BLaER1 treated with 17β-estradiol and CSF1 and Interleukin-3, amounts not matched to agents 10 nM and 100 nM (cell line): ENCODE measurements at regions not wholly inside any gene's neighbourhood (a gene's known extent, or its start where the extent isn't known, plus 50 kb on each side); places are given as distances from the start of the nearest gene placed in this dataset.

Source experiments
- H3K27ac ChIP-seq, 11 experiments: shearing (Covaris generic); formaldehyde crosslinking; 2 replicates each; pipeline ENCODE4 v1.8.1; 2022
- H3K27me3 ChIP-seq, 11 experiments: shearing (Covaris generic); formaldehyde crosslinking; 2 replicates each; pipeline ENCODE4 v1.8.1; 2022
- H3K36me3 ChIP-seq, 11 experiments: shearing (Covaris generic); formaldehyde crosslinking; 2 replicates each; pipeline ENCODE4 v1.8.1; 2022
- H3K4me1 ChIP-seq, 10 experiments: shearing (Covaris generic); formaldehyde crosslinking; 2 replicates each; pipeline ENCODE4 v1.8.1; 2022
- H3K4me2 ChIP-seq, 11 experiments: shearing (Covaris generic); formaldehyde crosslinking; 2 replicates each; pipeline ENCODE4 v1.8.1; 2022
- H3K4me3 ChIP-seq, 10 experiments: shearing (Covaris generic); formaldehyde crosslinking; 2 replicates each; pipeline ENCODE4 v1.8.1; 2022
- H3K9ac ChIP-seq, 11 experiments: shearing (Covaris generic); formaldehyde crosslinking; 2 replicates each; pipeline ENCODE4 v1.8.1; 2022
- H3K9me3 ChIP-seq, 11 experiments: shearing (Covaris generic); formaldehyde crosslinking; replicated peaks in 1 of 11; 2 replicates each; pipeline ENCODE4 v1.8.1; 2022
- H4K20me1 ChIP-seq, 11 experiments: shearing (Covaris generic); formaldehyde crosslinking; 2 replicates each; pipeline ENCODE4 v1.8.1; 2022
- Cebpa-rat ChIP-seq, 11 experiments: shearing (Covaris generic); IDR thresholded peaks; 2 replicates each; pipeline ENCODE4 v1.8.1; 2022

- Histone ChIP-seq H3K27me3 (peaks cover 0 to 17% (median 6%) of the 10 kb centered on the region in 11 experiments; a peak in 14 of 22 replicates), H3K27ac (no peak overlapping the region), H3K4me2 (peak overlapping the region in 6 of 11 experiments; percentile 36 to 76 (median 44); a peak in 10 of 22 replicates), H4K20me1 (peaks cover 0 to 10% (median 0%) of the 10 kb centered on the region in 11 experiments; a peak in 1 of 22 replicates), H3K9me3 (peaks cover 1 to 8% (median 4%) of the 10 kb centered on the region in 11 experiments; a peak in 19 of 22 replicates), H3K9ac (peak overlapping the region in 1 of 11 experiments; percentile 18; a peak in 1 of 22 replicates), H3K4me1 (peaks cover 13 to 49% (median 36%) of the 10 kb centered on the region in 10 experiments), H3K4me3 (no peak overlapping the region), H3K36me3 (no peaks in the 10 kb centered on the region)
- no peak for TF ChIP-seq Cebpa-rat (IDR thresholded peaks at IDR 0.05)
Observed at GRCh38 chr7:1329966-1330800, 97.5 kb downstream of the UNCX start.

- Histone ChIP-seq H4K20me1 (peaks cover 0 to 4% (median 0%) of the 10 kb centered on the region in 11 experiments; a peak in 1 of 22 replicates), H3K9ac (no peak overlapping the region; a peak in 1 of 22 replicates), H3K27me3 (peaks cover 0 to 15% (median 0%) of the 10 kb centered on the region in 11 experiments; a peak in 2 of 22 replicates), H3K4me2 (peak overlapping the region in 9 of 11 experiments; percentile 37 to 76 (median 47); a peak in 15 of 22 replicates), H3K36me3 (no peaks in the 10 kb centered on the region), H3K9me3 (peaks cover 8 to 15% (median 11%) of the 10 kb centered on the region in 11 experiments), H3K4me1 (peaks cover 13 to 49% (median 36%) of the 10 kb centered on the region in 10 experiments), H3K4me3 (no peak overlapping the region), H3K27ac (peak overlapping the region in 3 of 11 experiments; percentile 0 to 32 (median 27); a peak in 3 of 22 replicates)
- no peak for TF ChIP-seq Cebpa-rat (IDR thresholded peaks at IDR 0.05)
Observed at GRCh38 chr7:1330801-1331425, 98.2 kb downstream of the UNCX start.

- Histone ChIP-seq H3K36me3 (no peaks in the 10 kb centered on the region), H3K4me2 (peak overlapping the region; percentile 43 to 80 (median 75)), H3K4me3 (no peak overlapping the region), H3K27ac (peak overlapping the region in 2 of 11 experiments; percentile 36 to 38; a peak in 3 of 22 replicates), H4K20me1 (peaks cover 0 to 4% (median 0%) of the 10 kb centered on the region in 11 experiments; a peak in 1 of 22 replicates), H3K27me3 (peaks cover 0 to 15% (median 0%) of the 10 kb centered on the region in 11 experiments; a peak in 2 of 22 replicates), H3K4me1 (peaks cover 13 to 49% (median 36%) of the 10 kb centered on the region in 10 experiments), H3K9ac (peak overlapping the region in 2 of 11 experiments; percentile 9 to 41; a peak in 2 of 22 replicates), H3K9me3 (peaks cover 17 to 24% (median 20%) of the 10 kb centered on the region in 11 experiments)
- no peak for TF ChIP-seq Cebpa-rat (IDR thresholded peaks at IDR 0.05)
Observed at GRCh38 chr7:1331561-1332467, 99.1 kb downstream of the UNCX start.

GRCh38 chr7:1336509-1336908 is 103.8 kb downstream of the UNCX start:
- H3K27me3 ChIP-seq = peaks cover 0 to 11% (median 0%) of the 10 kb centered on the region in 11 experiments; a peak in 2 of 22 replicates

GRCh38 chr7:1339611-1340010 is 106.9 kb downstream of the UNCX start:
- peaks cover 34 to 50% (median 39%) of the 10 kb centered on the region in 11 experiments for H3K9me3 ChIP-seq
- H3K4me3 ChIP-seq = no peak overlapping the region
- H3K36me3 ChIP-seq = no peaks in the 10 kb centered on the region
- no peak overlapping the region for H3K9ac ChIP-seq
- TF ChIP-seq Cebpa-rat (IDR thresholded peaks at IDR 0.05) = no peak
- peaks cover 0 to 5% (median 2%) of the 10 kb centered on the region in 10 experiments; a peak in 4 of 20 replicates for H3K4me1 ChIP-seq
- no peaks in the 10 kb centered on the region for H3K27me3 ChIP-seq
- no peak overlapping the region for H3K4me2 ChIP-seq
- no peak overlapping the region for H3K27ac ChIP-seq
- H4K20me1 ChIP-seq = no peaks in the 10 kb centered on the region; a peak in 1 of 22 replicates

More at GRCh38 chr7:1336509-1336908, 103.8 kb downstream of the UNCX start:
- Histone ChIP-seq H3K4me2 (no peak overlapping the region), H3K36me3 (no peaks in the 10 kb centered on the region), H3K27ac (no peak overlapping the region), H3K9me3 (peaks cover 34 to 45% (median 38%) of the 10 kb centered on the region in 11 experiments), H3K4me1 (peaks cover 12 to 28% (median 16%) of the 10 kb centered on the region in 10 experiments), H3K4me3 (no peak overlapping the region), H4K20me1 (peaks cover 0 to 4% (median 0%) of the 10 kb centered on the region in 11 experiments; a peak in 1 of 22 replicates), H3K9ac (no peak overlapping the region)
- TF ChIP-seq Cebpa-rat (IDR thresholded peaks at IDR 0.05) = no peak

GRCh38 chr7:1340031-1340430 is 107.4 kb downstream of the UNCX start:
- H3K9ac ChIP-seq = no peak overlapping the region
- H3K9me3 ChIP-seq = peaks cover 31 to 50% (median 35%) of the 10 kb centered on the region in 11 experiments
- no peaks in the 10 kb centered on the region for H3K27me3 ChIP-seq
- H3K27ac ChIP-seq = no peak overlapping the region
- no peaks in the 10 kb centered on the region for H3K36me3 ChIP-seq
- H3K4me2 ChIP-seq = no peak overlapping the region
- H3K4me1 ChIP-seq = peaks cover 0 to 1% (median 0%) of the 10 kb centered on the region in 10 experiments; a peak in 3 of 20 replicates
- H4K20me1 ChIP-seq = no peaks in the 10 kb centered on the region; a peak in 1 of 22 replicates
- no peak for TF ChIP-seq Cebpa-rat (IDR thresholded peaks at IDR 0.05)
- no peak overlapping the region for H3K4me3 ChIP-seq

GRCh38 chr7:1340461-1341360 is 108.0 kb downstream of the UNCX start:
- no peak overlapping the region for H3K4me2 ChIP-seq
- H3K9me3 ChIP-seq = peaks cover 24 to 44% (median 29%) of the 10 kb centered on the region in 11 experiments
- no peaks in the 10 kb centered on the region for H3K36me3 ChIP-seq
- no peak overlapping the region for H3K9ac ChIP-seq
- no peak overlapping the region for H3K4me3 ChIP-seq
- H3K4me1 ChIP-seq = no peaks in the 10 kb centered on the region
- no peaks in the 10 kb centered on the region; a peak in 1 of 22 replicates for H4K20me1 ChIP-seq
- H3K27ac ChIP-seq = no peak overlapping the region
- no peaks in the 10 kb centered on the region for H3K27me3 ChIP-seq
- no peak for TF ChIP-seq Cebpa-rat (IDR thresholded peaks at IDR 0.05)
